Neutrophil (primary cell): ENCODE measurements at regions not wholly inside any gene's neighbourhood (a gene's known extent, or its start where the extent isn't known, plus 50 kb on each side); places are given as distances from the start of the nearest gene placed in this dataset.

Experiments
- H3K27ac ChIP-seq: fragments of 200-600 bp; sonication (generic); 2 replicates; pipeline ENCODE4 v1.5.1; 2016; ENCODE audit warnings: mild to moderate bottlenecking, moderate library complexity
- H3K27me3 ChIP-seq: fragments of 200-600 bp; sonication (generic); 2 replicates; pipeline ENCODE4 v1.6.0; 2016; ENCODE audit warnings: mild to moderate bottlenecking
- H3K36me3 ChIP-seq: fragments of 200-600 bp; sonication (generic); 2 replicates; pipeline ENCODE4 v1.5.1; 2017
- H3K4me1 ChIP-seq, 2 experiments: fragments of 200-600 bp in 1 of 2; sonication (generic) in 1 of 2; 1 replicate in 1 of 2; 2 replicates in 1 of 2; pipeline versions ENCODE4 v1.5.1 to v1.6.1; 2013 to 2016; ENCODE audit warnings: low read depth in 1 of 2, low read length in 1 of 2, mild to moderate bottlenecking in 1 of 2, moderate library complexity in 1 of 2; ENCODE audit not compliant: control insufficient read depth in 1 of 2, insufficient read depth in 1 of 2
- H3K4me3 ChIP-seq, 2 experiments: fragments of 200-600 bp in 1 of 2; sonication (generic) in 1 of 2; 1 replicate in 1 of 2; 2 replicates in 1 of 2; pipeline ENCODE4 v1.5.1; 2013 to 2016; ENCODE audit warnings: low read depth in 1 of 2, low read length in 1 of 2, mild to moderate bottlenecking in 1 of 2, moderate library complexity in 1 of 2
- H3K9me3 ChIP-seq: fragments of 200-600 bp; sonication (generic); 2 replicates; pipeline ENCODE4 v1.5.1; 2016
- TF ChIP-seq, protein P1 (sequence below): fragments of 200-600 bp; sonication (generic); IDR thresholded peaks from 2 replicates; pipeline ENCODE4 v1.5.1; 2016; ENCODE audit warnings: antibody characterized with exemption

- Histone ChIP-seq H3K4me1 (no peaks in the 10 kb centered on the region), H3K4me3 (no peak overlapping the region), H3K27me3 (no peaks in the 10 kb centered on the region), H3K9me3 (no peaks in the 10 kb centered on the region), H3K36me3 (no peaks in the 10 kb centered on the region), H3K27ac (no peak overlapping the region)
- TF ChIP-seq, protein P1, sequence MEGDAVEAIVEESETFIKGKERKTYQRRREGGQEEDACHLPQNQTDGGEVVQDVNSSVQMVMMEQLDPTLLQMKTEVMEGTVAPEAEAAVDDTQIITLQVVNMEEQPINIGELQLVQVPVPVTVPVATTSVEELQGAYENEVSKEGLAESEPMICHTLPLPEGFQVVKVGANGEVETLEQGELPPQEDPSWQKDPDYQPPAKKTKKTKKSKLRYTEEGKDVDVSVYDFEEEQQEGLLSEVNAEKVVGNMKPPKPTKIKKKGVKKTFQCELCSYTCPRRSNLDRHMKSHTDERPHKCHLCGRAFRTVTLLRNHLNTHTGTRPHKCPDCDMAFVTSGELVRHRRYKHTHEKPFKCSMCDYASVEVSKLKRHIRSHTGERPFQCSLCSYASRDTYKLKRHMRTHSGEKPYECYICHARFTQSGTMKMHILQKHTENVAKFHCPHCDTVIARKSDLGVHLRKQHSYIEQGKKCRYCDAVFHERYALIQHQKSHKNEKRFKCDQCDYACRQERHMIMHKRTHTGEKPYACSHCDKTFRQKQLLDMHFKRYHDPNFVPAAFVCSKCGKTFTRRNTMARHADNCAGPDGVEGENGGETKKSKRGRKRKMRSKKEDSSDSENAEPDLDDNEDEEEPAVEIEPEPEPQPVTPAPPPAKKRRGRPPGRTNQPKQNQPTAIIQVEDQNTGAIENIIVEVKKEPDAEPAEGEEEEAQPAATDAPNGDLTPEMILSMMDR: no peak
Measured at GRCh38 chr4:58665649-58666048, 1555.5 kb upstream of the IGFBP7 start.

DNA sequence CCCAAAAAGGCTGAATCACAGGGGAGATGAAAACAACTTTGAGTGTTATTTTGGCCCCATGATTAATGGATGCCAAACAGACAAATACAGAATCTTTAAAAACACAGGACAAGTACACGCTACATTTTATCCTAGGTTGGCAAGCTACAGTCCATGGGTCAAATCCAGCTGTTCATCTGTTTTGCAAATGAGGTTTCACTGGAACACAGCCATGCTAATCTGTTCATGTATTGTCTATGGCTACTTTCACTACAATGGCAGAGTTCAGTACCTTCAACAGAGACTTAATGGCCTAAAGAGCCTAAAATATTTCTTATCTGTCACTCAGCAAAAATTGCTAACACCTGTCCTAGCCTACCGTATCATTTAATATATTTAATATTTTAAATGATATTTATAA is 1548.5 kb upstream of the IGFBP7 start:
- H3K36me3 ChIP-seq: no peaks in the 10 kb centered on the region
- H3K4me3 ChIP-seq: no peak overlapping the region
- H3K4me1 ChIP-seq: no peaks in the 10 kb centered on the region
- H3K27me3 ChIP-seq: no peaks in the 10 kb centered on the region
- H3K9me3 ChIP-seq: no peaks in the 10 kb centered on the region
- H3K27ac ChIP-seq: no peak overlapping the region
- TF ChIP-seq, protein P1: no peak

- H3K27ac ChIP-seq: no peak overlapping the region
- H3K27me3 ChIP-seq: no peaks in the 10 kb centered on the region
- no peaks in the 10 kb centered on the region for H3K36me3 ChIP-seq
- no peak overlapping the region for H3K4me3 ChIP-seq
- no peaks in the 10 kb centered on the region for H3K4me1 ChIP-seq
- no peaks in the 10 kb centered on the region for H3K9me3 ChIP-seq
- TF ChIP-seq, protein P1: no peak
Measured at GRCh38 chr4:58653251-58653650, 1543.1 kb upstream of the IGFBP7 start.

DNA sequence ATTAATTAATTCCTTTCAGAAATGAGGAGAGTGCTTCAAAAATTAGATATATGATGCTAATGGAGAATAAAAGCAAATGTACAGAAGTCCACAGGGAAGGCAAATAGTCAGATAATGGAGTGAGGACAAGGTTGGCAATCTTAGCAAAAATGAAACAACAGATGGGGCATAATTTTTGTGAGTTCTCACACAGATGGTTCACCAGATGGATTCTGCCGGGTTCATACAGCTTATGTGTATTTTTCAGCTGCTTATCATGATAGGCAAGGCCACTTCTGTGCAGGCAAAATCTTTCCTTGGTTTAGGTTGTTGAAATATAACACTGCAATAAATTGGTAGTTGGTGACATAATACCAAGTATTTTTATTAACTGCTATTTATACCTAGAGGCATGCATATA is 1539.0 kb upstream of the IGFBP7 start:
- TF ChIP-seq, protein P1: no peak
- no peaks in the 10 kb centered on the region for H3K27me3 ChIP-seq
- no peak overlapping the region for H3K27ac ChIP-seq
- H3K9me3 ChIP-seq: no peaks in the 10 kb centered on the region
- no peaks in the 10 kb centered on the region for H3K4me1 ChIP-seq
- no peaks in the 10 kb centered on the region for H3K36me3 ChIP-seq
- no peak overlapping the region for H3K4me3 ChIP-seq

DNA sequence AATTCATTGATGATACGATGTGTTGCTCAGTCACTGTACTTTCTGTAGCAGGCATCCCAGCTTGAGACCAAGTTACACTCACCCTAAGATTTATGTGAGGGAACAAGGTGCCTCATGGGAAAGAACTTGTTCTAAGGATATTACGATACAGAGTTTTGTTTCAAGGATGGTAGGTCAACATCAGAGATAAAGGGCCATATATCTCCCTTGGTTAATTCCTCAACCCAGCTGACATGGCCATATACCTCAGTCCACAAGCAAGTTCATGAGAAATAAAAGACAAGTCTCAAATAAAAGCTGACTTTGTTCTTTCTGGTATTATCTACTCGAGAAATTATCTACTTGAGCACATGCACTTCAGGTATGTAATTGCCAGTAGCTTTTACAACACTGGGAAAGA is 1535.9 kb upstream of the IGFBP7 start:
- Histone ChIP-seq H3K36me3 (no peaks in the 10 kb centered on the region), H3K4me1 (no peaks in the 10 kb centered on the region), H3K9me3 (no peaks in the 10 kb centered on the region), H3K27me3 (no peaks in the 10 kb centered on the region), H3K27ac (no peak overlapping the region), H3K4me3 (no peak overlapping the region)
- TF ChIP-seq, protein P1: no peak

GRCh38 chr4:58644549-58644948 is 1534.4 kb upstream of the IGFBP7 start:
- TF ChIP-seq, protein P1: no peak
- no peak overlapping the region for H3K4me3 ChIP-seq
- H3K4me1 ChIP-seq: no peaks in the 10 kb centered on the region
- H3K9me3 ChIP-seq: no peaks in the 10 kb centered on the region
- H3K27ac ChIP-seq: no peak overlapping the region
- H3K36me3 ChIP-seq: no peaks in the 10 kb centered on the region
- H3K27me3 ChIP-seq: no peaks in the 10 kb centered on the region
